Heart right ventricle (tissue), 16 donors: ENCODE measurements at regions not wholly inside any gene's neighbourhood (a gene's known extent, or its start where the extent isn't known, plus 50 kb on each side); places are given as distances from the start of the nearest gene placed in this dataset.

Source experiments
- ATAC-seq, 8 donors: fragments of 200-7000 bp; cut with Tn5 transposase; one replicate each; pipeline ENCODE4 v1.9.1; 2020; ENCODE audit warnings: mild to moderate bottlenecking in 8 of 8, moderate library complexity in 8 of 8, moderate number of reproducible peaks in 1 of 8
- DNase-seq, 2 donors: peaks; one replicate each; pipeline ENCODE4 v3.0.0-alpha.2; 2020
- H3K27ac ChIP-seq, 10 donors: fragments of 200-600 bp; sonication (generic) in 2 of 10; one replicate each; pipeline versions ENCODE4 v1.5.0 to v1.8.0; 2020 to 2022; ENCODE audit warnings: mild to moderate bottlenecking in 3 of 10
- H3K27me3 ChIP-seq, 7 donors: fragments of 200-600 bp; one replicate each; pipeline ENCODE4 v1.8.0; 2021 to 2022; ENCODE audit warnings: mild to moderate bottlenecking in 2 of 7
- H3K36me3 ChIP-seq, 9 donors: fragments of 200-600 bp; sonication (generic) in 1 of 9; one replicate each; pipeline versions ENCODE4 v1.5.0 to v1.8.0; 2020 to 2022; ENCODE audit warnings: mild to moderate bottlenecking in 2 of 9
- H3K4me1 ChIP-seq, 9 donors: fragments of 200-600 bp; sonication (generic) in 1 of 9; one replicate each; pipeline versions ENCODE4 v1.5.0 to v1.8.0; 2020 to 2022; ENCODE audit warnings: mild to moderate bottlenecking in 4 of 9
- H3K4me3 ChIP-seq, 10 donors: fragments of 200-600 bp; sonication (generic) in 2 of 10; one replicate each; pipeline versions ENCODE4 v1.5.0 to v1.8.0; 2020 to 2022; ENCODE audit warnings: mild to moderate bottlenecking in 7 of 10, moderate library complexity in 2 of 10
- H3K9me3 ChIP-seq, 11 donors: fragments of 200-600 bp in 10 of 11; sonication (generic) in 2 of 11; one replicate each; pipeline versions ENCODE4 v1.5.0 to v1.8.0; 2013 to 2022; ENCODE audit warnings: mild to moderate bottlenecking in 2 of 11, control low read depth in 1 of 11, moderate library complexity in 1 of 11
- WGBS, 2 donors: extraction: QIAGEN DNeasy Blood & Tissue Kit; methylation state at CpG; one replicate each; pipeline ENCODE4 v1.1.7; 2013; ENCODE audit warnings: inconsistent platforms in 1 of 2; 5-methylcytosine and 5-hydroxymethylcytosine counted together
- intact Hi-C, 10 donors: fragments of 100-400 bp; cut with DNase I; formaldehyde crosslinking; loops; one replicate each; pipeline versions ENCODE4 v1.11.1 to v1.14.2; 2022
- TF ChIP-seq, protein P1 (sequence below), 9 donors: fragments of 200-600 bp; sonication (generic) in 2 of 9; IDR thresholded peaks; one replicate each; pipeline versions ENCODE4 v1.5.0 to v1.8.0; 2021 to 2022; ENCODE audit warnings: antibody characterized with exemption in 9 of 9, mild to moderate bottlenecking in 5 of 9, moderate library complexity in 1 of 9
- donor health status: Arrhythmogenic right ventricular cardiomyopathy.
- donor health status: ischemic (EF 13 %, LVEDD 7.1; RV severe dilation, severe dysfunction).
- donor health status: healthy with polysubstance abuse.
- donor health status: DM: no; HTN: yes; CAD: no.
- donor health status: DM: no; HTN: no; CAD: no.
- donor health status: ischemic (EF 25% LVEDD 6.9; RV normal size, moderate dysfunction).
- donor health status: ischemic (EF 25% LVEDD 5.7; RV mildly dilated, moderate dysfunction).
- donor health status: healthy.
- donor health status: DM: yes; HTN: yes; CAD: no.
- donor health status: Ischemic cardiomyopathy.
- donor health status: ischemic (EF 35%, LVEDD 5.7; RV mildly dilated, moderate dysfunction).
- donor health status: nonischemic (EF 11% LVEDD 7.7; RV severe dilation, severe dysfunction).
- donor health status: DM: yes; HTN: yes; CAD: no.
- donor health status: PGD.
- donor health status: ischemic (EF 29% LVEDD 5.4; RV normal size, mild dysfunction).
- donor health status: nonischemic (EF 23%, LVEDD 6.1; RV moderate dilation, normal function).

DNA sequence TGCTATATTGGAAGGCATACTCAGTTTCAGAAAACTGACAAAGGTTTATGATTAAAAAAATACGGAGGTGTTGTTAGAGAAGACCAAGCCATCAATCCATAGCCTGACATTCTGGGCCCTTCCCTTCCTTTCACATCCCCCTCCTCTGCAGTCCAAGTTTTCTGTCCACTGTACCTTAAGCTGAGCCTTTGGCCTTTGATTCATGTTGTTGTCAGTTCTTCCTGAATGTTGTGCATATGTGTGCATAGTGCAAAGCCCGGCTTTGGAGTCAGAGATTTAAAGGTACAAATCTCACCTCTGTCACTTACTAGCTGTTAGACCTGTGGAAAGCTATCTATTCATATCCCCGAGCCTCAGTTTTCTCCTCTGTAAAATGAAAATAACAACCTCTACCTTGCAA lies 104.9 kb upstream of the AGBL1 start:
- no peaks in the 10 kb centered on the region for H3K36me3 ChIP-seq

GRCh38 chr15:85976102-85976501 lies 103.6 kb upstream of the AGBL1 start:
- 76 to 77% methylated on average over 3 of the region's 3 CpGs for WGBS, 2 donors
- Histone ChIP-seq H3K4me3 (no peak overlapping the region), H3K27ac (no peak overlapping the region), H3K4me1 (no peaks in the 10 kb centered on the region), H3K36me3 (no peaks in the 10 kb centered on the region), H3K27me3 (peaks cover 0 to 11% (median 0%) of the 10 kb centered on the region in 7 donors), H3K9me3 (peaks cover 0 to 12% (median 0%) of the 10 kb centered on the region in 11 donors)
- TF ChIP-seq, protein P1, sequence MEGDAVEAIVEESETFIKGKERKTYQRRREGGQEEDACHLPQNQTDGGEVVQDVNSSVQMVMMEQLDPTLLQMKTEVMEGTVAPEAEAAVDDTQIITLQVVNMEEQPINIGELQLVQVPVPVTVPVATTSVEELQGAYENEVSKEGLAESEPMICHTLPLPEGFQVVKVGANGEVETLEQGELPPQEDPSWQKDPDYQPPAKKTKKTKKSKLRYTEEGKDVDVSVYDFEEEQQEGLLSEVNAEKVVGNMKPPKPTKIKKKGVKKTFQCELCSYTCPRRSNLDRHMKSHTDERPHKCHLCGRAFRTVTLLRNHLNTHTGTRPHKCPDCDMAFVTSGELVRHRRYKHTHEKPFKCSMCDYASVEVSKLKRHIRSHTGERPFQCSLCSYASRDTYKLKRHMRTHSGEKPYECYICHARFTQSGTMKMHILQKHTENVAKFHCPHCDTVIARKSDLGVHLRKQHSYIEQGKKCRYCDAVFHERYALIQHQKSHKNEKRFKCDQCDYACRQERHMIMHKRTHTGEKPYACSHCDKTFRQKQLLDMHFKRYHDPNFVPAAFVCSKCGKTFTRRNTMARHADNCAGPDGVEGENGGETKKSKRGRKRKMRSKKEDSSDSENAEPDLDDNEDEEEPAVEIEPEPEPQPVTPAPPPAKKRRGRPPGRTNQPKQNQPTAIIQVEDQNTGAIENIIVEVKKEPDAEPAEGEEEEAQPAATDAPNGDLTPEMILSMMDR (IDR thresholded peaks at IDR 0.05): no peak
- intact Hi-C loops: no loop called here
- DNase-seq (no peak), ATAC-seq (no peak)

More for the DNA sequence above, 104.9 kb upstream of the AGBL1 start:
- Histone ChIP-seq H3K4me1 (no peaks in the 10 kb centered on the region), H3K9me3 (peaks cover 0 to 12% (median 0%) of the 10 kb centered on the region in 11 donors), H3K27ac (no peak overlapping the region), H3K4me3 (no peak overlapping the region), H3K27me3 (peaks cover 0 to 11% (median 0%) of the 10 kb centered on the region in 7 donors)
- TF ChIP-seq, protein P1 (IDR thresholded peaks at IDR 0.05): no peak
- DNase-seq (no peak), ATAC-seq (no peak)
- intact Hi-C loops: no loop called here
- 76 to 77% methylated on average over 3 of the region's 3 CpGs for WGBS, 2 donors

DNA sequence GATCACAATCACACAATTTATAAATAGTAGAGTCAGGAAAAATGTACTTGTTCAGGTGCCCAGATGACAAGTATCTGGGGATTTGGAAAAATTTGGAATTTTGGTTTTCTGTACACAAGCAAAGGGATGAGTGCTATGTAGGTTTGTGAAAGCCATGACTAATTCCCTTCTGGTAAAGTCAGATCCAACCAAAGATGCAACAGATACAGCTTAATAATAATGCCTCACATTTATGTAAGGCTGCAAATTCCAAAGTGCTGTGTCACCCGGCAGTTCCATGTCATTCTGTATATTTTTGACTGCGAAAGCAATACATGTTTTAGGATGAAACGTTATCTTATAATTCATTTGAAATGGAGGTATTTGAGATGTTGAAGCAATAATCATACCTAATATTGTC lies 102.7 kb upstream of the AGBL1 start:
- Histone ChIP-seq H3K36me3 (no peaks in the 10 kb centered on the region), H3K4me3 (no peak overlapping the region), H3K27ac (no peak overlapping the region), H3K4me1 (no peaks in the 10 kb centered on the region), H3K9me3 (peaks cover 0 to 14% (median 2%) of the 10 kb centered on the region in 11 donors), H3K27me3 (peaks cover 0 to 11% (median 0%) of the 10 kb centered on the region in 7 donors)
- ATAC-seq: no peak
- DNase-seq: no peak
- 56 to 57% methylated on average over 3 of the region's 3 CpGs for WGBS, 2 donors
- intact Hi-C loops: no loop called here
- TF ChIP-seq, protein P1 (IDR thresholded peaks at IDR 0.05): no peak

DNA sequence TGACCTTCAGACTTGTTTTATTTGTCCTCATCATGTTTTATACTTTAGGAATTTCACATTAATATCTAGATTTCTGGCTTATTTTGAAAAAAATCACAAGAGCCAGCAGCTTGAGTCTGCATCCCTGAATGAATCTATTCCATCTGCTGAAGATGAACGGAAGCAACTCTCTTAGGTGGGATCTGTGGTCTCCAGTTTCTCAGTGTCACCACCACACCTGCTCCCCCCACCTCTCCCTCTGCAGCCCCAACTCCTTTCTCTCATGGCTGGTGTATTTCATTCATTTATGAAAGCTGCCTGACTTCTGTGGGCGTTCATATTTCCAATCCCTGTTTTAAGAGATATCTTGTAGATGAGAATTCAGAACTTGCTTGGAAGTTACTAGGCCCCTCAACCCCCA lies 102.1 kb upstream of the AGBL1 start:
- H3K4me1 ChIP-seq: no peaks in the 10 kb centered on the region
- DNase-seq: no peak
- no peak for ATAC-seq
- intact Hi-C loops: no loop called here
- H3K4me3 ChIP-seq: no peak overlapping the region
- peaks cover 0 to 18% (median 5%) of the 10 kb centered on the region in 11 donors for H3K9me3 ChIP-seq
- TF ChIP-seq, protein P1 (IDR thresholded peaks at IDR 0.05): no peak
- WGBS, 2 donors: 73 to 86% methylated on average over 2 of the region's 2 CpGs
- H3K27me3 ChIP-seq: peaks cover 0 to 16% (median 0%) of the 10 kb centered on the region in 7 donors
- H3K27ac ChIP-seq: no peak overlapping the region
- H3K36me3 ChIP-seq: no peaks in the 10 kb centered on the region
